ENCODE measurements at regions not wholly inside any gene's neighbourhood (a gene's known extent, or its start where the extent isn't known, plus 50 kb on each side); places are given as distances from the start of the nearest gene placed in this dataset.

- TF ChIP-seq CTCF (conservative IDR thresholded peaks at IDR 0.05; ENCODE audit: low read depth, low read length) (no peak), EZH2 (IDR thresholded peaks at IDR 0.05; ENCODE audit: borderline replicate concordance, low read depth, low read length, poor library complexity, severe bottlenecking) (no peak)
Measured at GRCh38 chr20:54746796-54747195, 271.4 kb downstream of the DOK5 start.
